Endodermal cell (in vitro differentiated cells): ENCODE measurements at regions not wholly inside any gene's neighbourhood (a gene's known extent, or its start where the extent isn't known, plus 50 kb on each side); places are given as distances from the start of the nearest gene placed in this dataset.

Source experiments
- DNase-seq: peaks from one replicate; pipeline ENCODE4 v3.0.0-alpha.2; 2017
- H3K27ac ChIP-seq: 2 replicates; pipeline ENCODE4 v1.5.1; 2013; ENCODE audit warnings: mild to moderate bottlenecking, low read depth, low read length, moderate library complexity
- H3K27me3 ChIP-seq: 2 replicates; pipeline ENCODE4 v1.6.1; 2013; ENCODE audit warnings: mild to moderate bottlenecking, low read length, moderate library complexity; ENCODE audit not compliant: insufficient read depth, control insufficient read depth, poor library complexity, severe bottlenecking
- H3K36me3 ChIP-seq: 2 replicates; pipeline ENCODE4 v1.7.0; 2013; ENCODE audit warnings: mild to moderate bottlenecking, low read length, moderate library complexity; ENCODE audit not compliant: control insufficient read depth, insufficient read depth
- H3K4me1 ChIP-seq: one replicate; pipeline ENCODE4 v1.7.0; 2013; ENCODE audit warnings: low read length; ENCODE audit not compliant: control insufficient read depth, insufficient read depth
- H3K4me3 ChIP-seq: 2 replicates; pipeline ENCODE4 v1.5.1; 2013; ENCODE audit warnings: mild to moderate bottlenecking, low read length, moderate library complexity
- H3K9ac ChIP-seq: 2 replicates; pipeline ENCODE4 v1.6.1; 2013; ENCODE audit warnings: mild to moderate bottlenecking, low read length, moderate library complexity; ENCODE audit not compliant: poor library complexity, severe bottlenecking; ENCODE audit errors: extremely low read depth
- H3K9me3 ChIP-seq: 2 replicates; pipeline ENCODE4 v1.6.1; 2013; ENCODE audit warnings: mild to moderate bottlenecking, low read length, moderate library complexity; ENCODE audit not compliant: control insufficient read depth
- H3K27ac Mint-ChIP-seq: 2 replicates; pipeline ENCODE4 v1.8.0; 2020; ENCODE audit warnings: mixed read lengths
- H3K27me3 Mint-ChIP-seq: 2 replicates; pipeline ENCODE4 v1.8.0; 2021; ENCODE audit warnings: mild to moderate bottlenecking, mixed read lengths; ENCODE audit not compliant: insufficient read depth
- H3K36me3 Mint-ChIP-seq: 2 replicates; pipeline ENCODE4 v1.8.0; 2020; ENCODE audit warnings: low read depth, mixed read lengths
- H3K4me1 Mint-ChIP-seq: 2 replicates; pipeline ENCODE4 v1.8.0; 2020; ENCODE audit warnings: mixed read lengths
- H3K4me3 Mint-ChIP-seq: 2 replicates; pipeline ENCODE4 v1.8.0; 2020; ENCODE audit warnings: mild to moderate bottlenecking, moderate library complexity, mixed read lengths
- H3K9me3 Mint-ChIP-seq: 2 replicates; pipeline ENCODE4 v1.8.0; 2020; ENCODE audit warnings: mild to moderate bottlenecking, mixed read lengths
- WGBS, 2 experiments: methylation state at CpG; one replicate each; pipeline versions ENCODE4 v1.1.5 to v1.1.7; 2013; ENCODE audit warnings: missing lambda C conversion rate in 2 of 2, mixed read lengths in 1 of 2; ENCODE audit not compliant: insufficient coverage in 1 of 2, insufficient read length in 1 of 2; 5-methylcytosine and 5-hydroxymethylcytosine counted together
- TF ChIP-seq, protein P1 (sequence below): fragments of 200-600 bp; sonication (generic); conservative IDR thresholded peaks from 2 replicates; pipeline ENCODE4 v1.5.0; 2021; ENCODE audit warnings: antibody characterized with exemption, mild to moderate bottlenecking

DNA sequence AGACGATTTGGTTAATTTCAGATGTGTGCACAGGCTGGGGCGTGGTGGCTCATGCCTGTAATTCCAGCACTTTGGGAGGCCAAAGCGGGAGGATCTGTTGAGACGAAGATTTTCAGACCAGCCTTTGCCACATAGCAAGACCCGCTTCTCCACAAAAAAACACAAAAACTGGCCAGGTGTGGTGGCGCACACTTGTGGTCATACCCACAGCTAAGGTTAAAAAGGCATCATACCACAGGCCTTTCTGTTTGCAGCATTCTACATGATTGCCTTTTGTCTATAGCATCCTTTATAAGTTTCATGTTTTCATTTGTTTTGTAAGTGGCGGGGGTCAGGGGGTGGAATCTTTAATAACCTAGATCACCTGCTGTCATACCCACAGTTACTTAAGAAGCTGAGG, 239.9 kb upstream of the NOX3 start:
- no peak for DNase-seq
- WGBS, 2 experiments, result 90 to 92% methylated on average over 2 to 7 of the region's 7 CpGs
- Mint-ChIP-seq H3K36me3 (no peaks in the 10 kb centered on the region), H3K9me3 (no peaks in the 10 kb centered on the region), H3K4me3 (no peak overlapping the region), H3K27me3 (no peaks in the 10 kb centered on the region), H3K4me1 (no peaks in the 10 kb centered on the region), H3K27ac (no peak overlapping the region)
- Histone ChIP-seq H3K4me1 (no peaks in the 10 kb centered on the region), H3K4me3 (no peak overlapping the region), H3K27me3 (no peaks in the 10 kb centered on the region), H3K9me3 (no peaks in the 10 kb centered on the region), H3K27ac (no peak overlapping the region), H3K36me3 (no peaks in the 10 kb centered on the region), H3K9ac (no peak overlapping the region)
- TF ChIP-seq, protein P1, sequence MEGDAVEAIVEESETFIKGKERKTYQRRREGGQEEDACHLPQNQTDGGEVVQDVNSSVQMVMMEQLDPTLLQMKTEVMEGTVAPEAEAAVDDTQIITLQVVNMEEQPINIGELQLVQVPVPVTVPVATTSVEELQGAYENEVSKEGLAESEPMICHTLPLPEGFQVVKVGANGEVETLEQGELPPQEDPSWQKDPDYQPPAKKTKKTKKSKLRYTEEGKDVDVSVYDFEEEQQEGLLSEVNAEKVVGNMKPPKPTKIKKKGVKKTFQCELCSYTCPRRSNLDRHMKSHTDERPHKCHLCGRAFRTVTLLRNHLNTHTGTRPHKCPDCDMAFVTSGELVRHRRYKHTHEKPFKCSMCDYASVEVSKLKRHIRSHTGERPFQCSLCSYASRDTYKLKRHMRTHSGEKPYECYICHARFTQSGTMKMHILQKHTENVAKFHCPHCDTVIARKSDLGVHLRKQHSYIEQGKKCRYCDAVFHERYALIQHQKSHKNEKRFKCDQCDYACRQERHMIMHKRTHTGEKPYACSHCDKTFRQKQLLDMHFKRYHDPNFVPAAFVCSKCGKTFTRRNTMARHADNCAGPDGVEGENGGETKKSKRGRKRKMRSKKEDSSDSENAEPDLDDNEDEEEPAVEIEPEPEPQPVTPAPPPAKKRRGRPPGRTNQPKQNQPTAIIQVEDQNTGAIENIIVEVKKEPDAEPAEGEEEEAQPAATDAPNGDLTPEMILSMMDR, result no peak

GRCh38 chr6:155694419-155694790, 238.8 kb upstream of the NOX3 start:
- H3K27ac ChIP-seq, result no peak overlapping the region
- no peaks in the 10 kb centered on the region for H3K36me3 Mint-ChIP-seq
- H3K27me3 Mint-ChIP-seq, result no peaks in the 10 kb centered on the region
- H3K9me3 ChIP-seq, result no peaks in the 10 kb centered on the region
- H3K9ac ChIP-seq, result no peak overlapping the region
- no peak overlapping the region for H3K4me3 ChIP-seq
- TF ChIP-seq, protein P1, result no peak
- DNase-seq, result no peak
- 96% methylated on average over 3 of the region's 3 CpGs for WGBS, 2 experiments
- no peaks in the 10 kb centered on the region for H3K27me3 ChIP-seq
- H3K9me3 Mint-ChIP-seq, result no peaks in the 10 kb centered on the region
- H3K4me1 Mint-ChIP-seq, result no peaks in the 10 kb centered on the region
- no peaks in the 10 kb centered on the region for H3K36me3 ChIP-seq
- no peak overlapping the region for H3K27ac Mint-ChIP-seq
- H3K4me1 ChIP-seq, result no peaks in the 10 kb centered on the region
- H3K4me3 Mint-ChIP-seq, result no peak overlapping the region

- Mint-ChIP-seq H3K27me3 (no peaks in the 10 kb centered on the region), H3K27ac (no peak overlapping the region), H3K9me3 (no peaks in the 10 kb centered on the region), H3K36me3 (no peaks in the 10 kb centered on the region), H3K4me1 (no peaks in the 10 kb centered on the region), H3K4me3 (no peak overlapping the region)
- no peak overlapping the region for H3K9ac ChIP-seq
- TF ChIP-seq, protein P1, result no peak
- no peaks in the 10 kb centered on the region for H3K4me1 ChIP-seq
- H3K27ac ChIP-seq, result no peak overlapping the region
- DNase-seq, result no peak
- H3K27me3 ChIP-seq, result no peaks in the 10 kb centered on the region
- no peak overlapping the region for H3K4me3 ChIP-seq
- no peaks in the 10 kb centered on the region for H3K9me3 ChIP-seq
- 86 to 96% methylated on average over 8 to 10 of the region's 10 CpGs for WGBS, 2 experiments
- H3K36me3 ChIP-seq, result no peaks in the 10 kb centered on the region
Observed at GRCh38 chr6:155693573-155694418, 238.2 kb upstream of the NOX3 start.
